ENCODE measurements at regions not wholly inside any gene's neighbourhood (a gene's known extent, or its start where the extent isn't known, plus 50 kb on each side); places are given as distances from the start of the nearest gene placed in this dataset.

- Histone ChIP-seq H3K9me1 (replicated peaks; ENCODE audit: control insufficient read depth, extremely low read depth, insufficient read depth, low read length) (no peaks in the 10 kb centered on the region), H3K4me3 (replicated peaks in 1 of 3; ENCODE audit: insufficient read depth in 1 of 3, low read depth in 1 of 3, low read length in 3 of 3) (no peak overlapping the region), H2AFZ (ENCODE audit: low read depth, low read length) (no peak overlapping the region), H3K4me2 (ENCODE audit: insufficient read depth, low read length) (no peak overlapping the region), H3K79me2 (ENCODE audit: control insufficient read depth, insufficient read depth, low read length) (no peaks in the 10 kb centered on the region), H3K9ac (replicated peaks; ENCODE audit: extremely low read depth, insufficient read depth, low read length) (no peak overlapping the region), H3K36me3 (ENCODE audit: control insufficient read depth in 2 of 2, extremely low read depth in 1 of 2, insufficient read depth in 2 of 2, low read length in 2 of 2) (no peaks in the 10 kb centered on the region), H3K27ac (ENCODE audit: insufficient read depth, low read depth, low read length) (no peak overlapping the region), H3K9me3 (replicated peaks; ENCODE audit: control insufficient read depth, insufficient read depth, low read length) (no peaks in the 10 kb centered on the region), H3K4me1 (ENCODE audit: control insufficient read depth, extremely low read depth, insufficient read depth, low read length) (no peaks in the 10 kb centered on the region), H4K20me1 (replicated peaks; ENCODE audit: control insufficient read depth, extremely low read depth, insufficient read depth, low read length) (no peaks in the 10 kb centered on the region), H3K27me3 (ENCODE audit: control insufficient read depth in 2 of 2, insufficient read depth in 2 of 2, low read length in 2 of 2) (peaks cover 0 to 2% of the 10 kb centered on the region in 2 experiments)
- FAIRE-seq, result no peak
- ChIA-PET CTCF (interaction anchor here (1.5 kb wide), 1 partner anchor 306 kb away, joined by 4 read pairs; no protein-coding TSS in a partner anchor), POLR2A (no interaction called here)
- DNase-seq (ENCODE audit: low read depth, low spot score), result no peak
- no TSS peak for BruUV-seq (replicated peaks)
- intact Hi-C loops (cut with micrococcal nuclease), result no loop called here
- dilution Hi-C loops (cut with MboI; ENCODE audit: extremely low pct_ligation_motif_present, low sequenced_read_pairs), result no loop called here
- TF ChIP-seq FOS (IDR thresholded peaks at IDR 0.05; ENCODE audit: borderline replicate concordance, insufficient read depth, low read length) (no peak), POLR2A (IDR thresholded peaks at IDR 0.05; ENCODE audit: low read depth, low read length) (no peak), JUN (IDR thresholded peaks at IDR 0.05; ENCODE audit: borderline replicate concordance, insufficient read depth, insufficient read length, low read depth) (no peak), EZH2 (IDR thresholded peaks at IDR 0.05; ENCODE audit: borderline replicate concordance, low read depth, low read length, severe bottlenecking) (no peak), GATA2 (IDR thresholded peaks at IDR 0.05; ENCODE audit: insufficient read depth, insufficient read length, low read depth, low read length) (no peak), MAX (IDR thresholded peaks at IDR 0.05; ENCODE audit: insufficient read depth, insufficient read length) (no peak), POLR2AphosphoS5 (IDR thresholded peaks at IDR 0.05; ENCODE audit: insufficient read depth, low read depth, low read length) (no peak), CTCF (IDR thresholded peaks at IDR 0.05; ENCODE audit: extremely low read depth in 1 of 2, insufficient read depth in 1 of 2, low read depth in 1 of 2, low read length in 2 of 2) (no peak), MYC (IDR thresholded peaks at IDR 0.05; ENCODE audit: low read depth, low read length) (no peak)
Measured at GRCh38 chr1:157199421-157199755, 61.2 kb upstream of the ETV3 start.

Measured in endothelial cell of umbilical vein (primary cell).